Fibroblast of villous mesenchyme (primary cell): ENCODE measurements at regions not wholly inside any gene's neighbourhood (a gene's known extent, or its start where the extent isn't known, plus 50 kb on each side); places are given as distances from the start of the nearest gene placed in this dataset.

ENCODE experiments used
- DNase-seq: peaks from one replicate; pipeline ENCODE4 v3.0.0-alpha.2; 2010; ENCODE audit warnings: low read depth
- H3K4me3 ChIP-seq: 2 replicates; pipeline ENCODE4 v1.5.1; 2011; ENCODE audit warnings: low read depth, mild to moderate bottlenecking, low read length
- TF ChIP-seq, protein P1 (sequence below): IDR thresholded peaks from 2 replicates; pipeline ENCODE4 v1.5.1; 2012; ENCODE audit warnings: low read depth, mild to moderate bottlenecking, low read length; ENCODE audit not compliant: insufficient read depth

DNA sequence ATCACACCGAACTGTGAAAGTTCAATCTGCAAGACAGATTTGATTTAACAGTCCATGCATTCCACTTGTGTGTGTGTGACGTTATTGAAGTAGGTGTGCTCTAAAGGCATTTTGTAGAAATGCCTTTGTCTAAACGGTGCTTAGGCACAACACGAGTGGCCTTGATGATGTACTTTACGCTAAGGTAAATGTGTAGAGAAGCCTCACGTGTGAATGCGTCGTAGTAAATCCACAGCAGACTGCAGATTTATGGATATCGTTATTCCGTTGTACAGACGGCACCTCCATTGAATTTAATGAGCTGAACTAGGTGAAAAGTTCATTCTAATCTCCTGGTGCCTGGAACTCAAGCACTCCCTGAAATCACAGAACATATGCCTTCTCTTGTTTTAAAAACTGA, 202.8 kb upstream of the STXBP6 start:
- DNase-seq: no peak
- no peak overlapping the region for H3K4me3 ChIP-seq
- TF ChIP-seq, protein P1, sequence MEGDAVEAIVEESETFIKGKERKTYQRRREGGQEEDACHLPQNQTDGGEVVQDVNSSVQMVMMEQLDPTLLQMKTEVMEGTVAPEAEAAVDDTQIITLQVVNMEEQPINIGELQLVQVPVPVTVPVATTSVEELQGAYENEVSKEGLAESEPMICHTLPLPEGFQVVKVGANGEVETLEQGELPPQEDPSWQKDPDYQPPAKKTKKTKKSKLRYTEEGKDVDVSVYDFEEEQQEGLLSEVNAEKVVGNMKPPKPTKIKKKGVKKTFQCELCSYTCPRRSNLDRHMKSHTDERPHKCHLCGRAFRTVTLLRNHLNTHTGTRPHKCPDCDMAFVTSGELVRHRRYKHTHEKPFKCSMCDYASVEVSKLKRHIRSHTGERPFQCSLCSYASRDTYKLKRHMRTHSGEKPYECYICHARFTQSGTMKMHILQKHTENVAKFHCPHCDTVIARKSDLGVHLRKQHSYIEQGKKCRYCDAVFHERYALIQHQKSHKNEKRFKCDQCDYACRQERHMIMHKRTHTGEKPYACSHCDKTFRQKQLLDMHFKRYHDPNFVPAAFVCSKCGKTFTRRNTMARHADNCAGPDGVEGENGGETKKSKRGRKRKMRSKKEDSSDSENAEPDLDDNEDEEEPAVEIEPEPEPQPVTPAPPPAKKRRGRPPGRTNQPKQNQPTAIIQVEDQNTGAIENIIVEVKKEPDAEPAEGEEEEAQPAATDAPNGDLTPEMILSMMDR: no peak

DNA sequence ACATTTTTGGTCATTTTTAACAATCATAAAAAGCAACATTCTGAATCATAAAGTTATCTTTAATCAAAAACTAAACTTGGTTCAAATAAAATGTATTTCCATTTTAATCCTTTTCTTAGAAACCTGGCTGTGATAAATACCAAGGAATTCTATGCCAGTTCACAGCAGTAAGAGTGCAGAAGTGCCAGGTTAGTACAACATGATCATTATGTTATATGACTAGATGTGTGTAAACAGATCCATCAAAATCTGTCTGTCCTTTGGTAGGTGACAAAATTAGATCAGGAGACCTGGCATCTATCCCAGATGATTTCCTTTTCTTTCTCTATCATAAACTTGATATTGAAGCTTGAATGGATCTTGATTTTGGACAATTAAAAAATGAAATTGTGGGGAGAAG, 200.6 kb upstream of the STXBP6 start:
- H3K4me3 ChIP-seq: no peak overlapping the region
- TF ChIP-seq, protein P1: no peak
- DNase-seq: no peak

DNA sequence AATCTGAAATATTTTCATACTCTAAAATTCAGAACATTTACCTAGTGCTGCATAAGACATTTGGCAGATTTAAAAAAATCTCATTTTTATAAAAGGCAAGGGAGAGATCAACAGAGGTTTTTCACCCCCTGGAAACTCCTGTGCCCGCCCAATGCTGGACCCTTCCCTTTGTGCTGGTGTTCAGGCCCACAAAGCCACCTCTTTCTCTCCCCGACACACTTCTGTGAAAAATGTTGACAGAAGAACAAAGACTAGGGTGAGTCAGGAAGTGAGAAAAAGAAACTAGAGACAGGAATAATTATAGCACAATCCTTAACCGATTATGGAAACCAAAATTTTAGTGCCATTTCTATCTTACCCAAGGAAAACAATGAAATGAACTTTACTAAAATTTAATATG, 197.7 kb upstream of the STXBP6 start:
- TF ChIP-seq, protein P1: no peak
- DNase-seq: no peak
- H3K4me3 ChIP-seq: no peak overlapping the region

DNA sequence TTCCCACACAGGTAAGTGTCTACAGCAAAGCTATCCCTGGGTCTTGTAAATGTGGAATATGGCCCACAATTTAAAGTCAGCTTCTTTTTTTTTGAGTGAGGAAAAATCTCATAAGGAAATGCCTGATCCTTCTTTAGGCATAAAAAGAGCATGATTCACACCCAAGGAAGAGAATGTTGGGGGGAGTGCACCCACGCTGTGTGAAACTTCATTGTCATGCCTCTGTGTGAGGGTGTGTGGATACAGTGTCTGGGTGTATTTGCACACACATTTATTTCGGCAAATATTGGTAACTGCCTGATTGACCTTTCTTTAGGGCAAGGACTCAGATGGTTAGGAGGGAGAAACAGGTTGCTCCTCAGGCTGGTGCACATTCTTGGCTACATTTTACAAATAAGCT, 196.8 kb upstream of the STXBP6 start:
- TF ChIP-seq, protein P1: no peak
- DNase-seq: no peak
- no peak overlapping the region for H3K4me3 ChIP-seq

DNA sequence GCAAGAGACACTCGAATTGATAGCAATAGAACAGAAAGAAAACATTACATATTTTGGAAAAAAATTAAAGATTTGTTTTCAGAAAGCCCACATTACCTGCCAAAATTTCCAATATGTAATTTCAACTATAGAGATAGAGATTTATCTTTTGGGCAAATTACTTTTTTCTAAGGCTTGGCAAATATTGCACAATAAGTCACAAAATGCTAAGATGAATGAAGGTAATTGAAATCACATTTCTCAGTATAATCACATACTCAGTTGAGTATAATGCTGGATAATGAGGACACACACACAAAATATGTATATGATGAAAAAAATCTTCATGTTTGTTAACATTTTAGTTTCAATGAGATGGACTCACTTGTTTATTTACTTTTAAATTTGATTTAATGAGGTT, 189.2 kb upstream of the STXBP6 start:
- DNase-seq: no peak
- no peak overlapping the region for H3K4me3 ChIP-seq
- TF ChIP-seq, protein P1: no peak

DNA sequence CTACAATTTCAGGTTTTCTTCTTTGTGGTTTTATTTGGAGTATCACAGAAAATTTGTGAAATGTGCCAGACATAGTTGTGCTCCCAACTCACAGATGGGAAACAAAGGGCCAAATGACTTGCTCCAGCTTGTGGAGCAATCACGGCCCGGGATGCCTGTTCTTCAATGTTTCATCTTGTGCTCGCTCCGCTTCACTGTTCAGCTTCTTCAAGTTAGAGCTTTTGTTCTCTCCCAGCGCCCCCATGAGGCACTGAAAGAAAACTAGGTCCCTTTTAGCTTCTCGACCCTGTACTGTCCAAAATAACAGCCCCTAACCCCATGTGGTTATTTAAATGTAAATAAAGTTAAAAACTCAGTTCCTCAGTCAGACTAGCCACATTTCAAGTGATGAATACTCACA, 187.9 kb upstream of the STXBP6 start:
- DNase-seq: peak; percentile 24
- TF ChIP-seq, protein P1: peak; percentile 43
- no peak overlapping the region for H3K4me3 ChIP-seq

DNA sequence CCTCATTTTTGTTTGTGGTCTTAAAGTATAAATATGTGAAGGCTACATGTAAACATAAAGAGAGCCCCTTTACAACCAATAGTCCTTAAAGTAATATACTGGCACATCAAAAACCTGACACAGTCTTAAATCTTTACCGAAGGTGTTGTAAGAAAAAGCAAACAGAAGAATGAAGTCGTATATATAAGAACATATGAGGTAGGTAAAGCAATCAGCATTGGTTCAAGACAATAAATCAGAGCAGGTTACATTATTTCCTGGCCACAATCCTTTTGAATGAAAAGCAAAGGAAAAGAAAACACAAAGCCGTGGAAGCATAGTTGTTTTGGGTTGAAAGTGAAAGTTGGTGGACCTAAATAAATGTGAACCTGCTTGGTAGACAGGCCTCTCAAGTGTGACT, 183.7 kb upstream of the STXBP6 start:
- no peak for DNase-seq
- TF ChIP-seq, protein P1: no peak
- H3K4me3 ChIP-seq: no peak overlapping the region
